ENCODE measurements at regions not wholly inside any gene's neighbourhood (a gene's known extent, or its start where the extent isn't known, plus 50 kb on each side); places are given as distances from the start of the nearest gene placed in this dataset.
"Not testable (repeated sequence)": the region's sequence is repeated elsewhere in the genome, so short reads cannot be mapped to it uniquely, and the experiment has no call there.

DNA sequence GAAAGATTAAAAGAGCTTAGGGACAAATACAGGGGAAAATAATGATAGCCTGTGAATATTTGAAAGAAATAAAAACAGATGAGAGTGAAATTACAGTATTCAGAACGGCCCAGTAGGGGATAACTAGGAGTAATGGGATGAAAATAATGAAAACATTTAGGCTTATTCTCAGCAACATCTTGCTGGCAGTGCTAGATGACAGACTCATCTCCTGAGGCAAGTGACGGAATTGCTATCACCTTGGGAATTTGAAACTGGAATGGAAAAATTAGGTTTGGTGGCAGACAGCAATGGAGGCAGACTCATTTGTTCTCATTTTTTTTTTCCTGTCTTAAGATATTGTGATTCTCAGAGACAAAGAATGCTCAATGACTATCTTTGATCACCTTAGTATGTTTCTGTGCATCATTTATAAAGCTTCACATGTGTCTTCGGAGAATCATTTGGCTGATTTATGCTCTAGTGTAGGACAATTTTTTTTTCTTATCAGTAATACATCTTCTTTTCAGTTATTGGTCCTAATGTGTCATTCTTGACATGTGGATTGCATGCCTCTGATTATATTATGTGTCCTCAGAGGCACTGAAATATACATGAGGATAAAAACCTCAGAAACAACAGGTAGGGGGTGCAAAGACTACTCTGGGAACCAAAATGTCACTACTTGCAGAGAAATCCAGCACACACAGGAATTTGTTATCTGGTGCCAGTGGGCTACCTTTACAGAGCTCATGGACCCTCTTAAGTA lies 711.7 kb downstream of the EDEM1 start:
- no peaks in the 10 kb centered on the region for H3K27me3 ChIP-seq (ENCODE audit: control insufficient read depth, insufficient read depth, low read length)
- no peaks in the 10 kb centered on the region for H3K36me3 ChIP-seq (ENCODE audit: control insufficient read depth, insufficient read depth, low read length)
- no peak overlapping the region for H3K4me3 ChIP-seq (ENCODE audit: low read depth, low read length)
- no peak for DNase-seq (ENCODE audit: low read depth)
- TF ChIP-seq, protein P1, sequence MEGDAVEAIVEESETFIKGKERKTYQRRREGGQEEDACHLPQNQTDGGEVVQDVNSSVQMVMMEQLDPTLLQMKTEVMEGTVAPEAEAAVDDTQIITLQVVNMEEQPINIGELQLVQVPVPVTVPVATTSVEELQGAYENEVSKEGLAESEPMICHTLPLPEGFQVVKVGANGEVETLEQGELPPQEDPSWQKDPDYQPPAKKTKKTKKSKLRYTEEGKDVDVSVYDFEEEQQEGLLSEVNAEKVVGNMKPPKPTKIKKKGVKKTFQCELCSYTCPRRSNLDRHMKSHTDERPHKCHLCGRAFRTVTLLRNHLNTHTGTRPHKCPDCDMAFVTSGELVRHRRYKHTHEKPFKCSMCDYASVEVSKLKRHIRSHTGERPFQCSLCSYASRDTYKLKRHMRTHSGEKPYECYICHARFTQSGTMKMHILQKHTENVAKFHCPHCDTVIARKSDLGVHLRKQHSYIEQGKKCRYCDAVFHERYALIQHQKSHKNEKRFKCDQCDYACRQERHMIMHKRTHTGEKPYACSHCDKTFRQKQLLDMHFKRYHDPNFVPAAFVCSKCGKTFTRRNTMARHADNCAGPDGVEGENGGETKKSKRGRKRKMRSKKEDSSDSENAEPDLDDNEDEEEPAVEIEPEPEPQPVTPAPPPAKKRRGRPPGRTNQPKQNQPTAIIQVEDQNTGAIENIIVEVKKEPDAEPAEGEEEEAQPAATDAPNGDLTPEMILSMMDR (IDR thresholded peaks at IDR 0.05; ENCODE audit: insufficient read depth, low read length, poor library complexity, severe bottlenecking) = no peak

- TF ChIP-seq, protein P1 (IDR thresholded peaks at IDR 0.05; ENCODE audit: insufficient read depth, low read length, poor library complexity, severe bottlenecking) = no peak
- no peak overlapping the region for H3K4me3 ChIP-seq (ENCODE audit: low read depth, low read length)
- H3K36me3 ChIP-seq (ENCODE audit: control insufficient read depth, insufficient read depth, low read length) = no peaks in the 10 kb centered on the region
- DNase-seq (ENCODE audit: low read depth) = no peak
- H3K27me3 ChIP-seq (ENCODE audit: control insufficient read depth, insufficient read depth, low read length) = no peaks in the 10 kb centered on the region
These were observed 730.4 kb downstream of the EDEM1 start for GRCh38 chr3:5917932-5918331.

DNA sequence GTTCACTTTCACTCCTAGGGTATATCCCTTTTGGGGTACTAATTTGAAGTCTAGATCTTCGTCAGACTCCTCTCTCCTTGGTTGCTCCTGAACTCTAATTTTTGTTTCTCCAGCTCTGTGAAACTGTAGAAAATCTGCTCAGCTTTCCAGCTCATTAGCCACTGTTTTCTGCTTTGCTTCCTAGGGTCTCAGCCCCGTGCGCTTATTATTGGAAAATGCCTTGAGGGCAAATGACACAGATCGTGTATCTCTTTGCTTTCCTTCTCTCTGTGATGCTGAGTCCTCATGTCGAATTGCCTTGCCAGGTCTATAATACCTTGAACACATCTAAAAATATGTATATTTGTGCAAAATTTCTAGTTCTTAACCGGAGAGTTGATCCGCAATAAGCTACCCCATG lies 731.1 kb downstream of the EDEM1 start:
- H3K4me3 ChIP-seq (ENCODE audit: low read depth, low read length) = no peak overlapping the region
- no peaks in the 10 kb centered on the region for H3K27me3 ChIP-seq (ENCODE audit: control insufficient read depth, insufficient read depth, low read length)
- DNase-seq (ENCODE audit: low read depth) = no peak
- no peaks in the 10 kb centered on the region for H3K36me3 ChIP-seq (ENCODE audit: control insufficient read depth, insufficient read depth, low read length)
- TF ChIP-seq, protein P1 (IDR thresholded peaks at IDR 0.05; ENCODE audit: insufficient read depth, low read length, poor library complexity, severe bottlenecking) = no peak

GRCh38 chr3:5929027-5929426 lies 741.5 kb downstream of the EDEM1 start:
- DNase-seq (ENCODE audit: low read depth) = no peak
- no peaks in the 10 kb centered on the region for H3K36me3 ChIP-seq (ENCODE audit: control insufficient read depth, insufficient read depth, low read length)
- H3K4me3 ChIP-seq (ENCODE audit: low read depth, low read length) = no peak overlapping the region
- TF ChIP-seq, protein P1 (IDR thresholded peaks at IDR 0.05; ENCODE audit: insufficient read depth, low read length, poor library complexity, severe bottlenecking) = no peak
- H3K27me3 ChIP-seq (ENCODE audit: control insufficient read depth, insufficient read depth, low read length) = no peaks in the 10 kb centered on the region

GRCh38 chr3:5944061-5944460 lies 756.6 kb downstream of the EDEM1 start:
- not testable (repeated sequence) for DNase-seq (ENCODE audit: low read depth); H3K36me3 ChIP-seq (ENCODE audit: control insufficient read depth, insufficient read depth, low read length); H3K27me3 ChIP-seq (ENCODE audit: control insufficient read depth, insufficient read depth, low read length); H3K4me3 ChIP-seq (ENCODE audit: low read depth, low read length)

DNA sequence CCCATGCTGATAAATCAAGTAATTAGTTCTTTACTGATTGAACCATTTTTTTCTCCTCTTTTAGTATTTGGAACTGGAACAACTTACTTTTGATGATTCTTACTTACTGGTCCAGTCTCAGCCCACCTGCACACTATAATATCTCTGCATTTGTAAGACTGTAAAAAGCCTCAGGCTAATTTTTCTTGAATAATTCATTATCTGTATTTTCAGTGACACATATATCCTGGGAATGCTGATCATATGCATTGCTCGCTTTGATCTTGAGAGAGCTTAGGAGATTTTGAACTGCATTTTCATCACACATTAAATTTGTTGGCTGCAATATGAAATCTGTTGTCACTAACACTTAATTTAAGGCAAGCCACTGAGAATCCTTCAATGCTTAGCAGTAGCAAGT lies 760.6 kb downstream of the EDEM1 start:
- no peak for DNase-seq (ENCODE audit: low read depth)
- TF ChIP-seq, protein P1 (IDR thresholded peaks at IDR 0.05; ENCODE audit: insufficient read depth, low read length, poor library complexity, severe bottlenecking) = no peak
- Histone ChIP-seq H3K36me3 (ENCODE audit: control insufficient read depth, insufficient read depth, low read length) (no peaks in the 10 kb centered on the region), H3K27me3 (ENCODE audit: control insufficient read depth, insufficient read depth, low read length) (no peaks in the 10 kb centered on the region), H3K4me3 (ENCODE audit: low read depth, low read length) (no peak overlapping the region)
